NOMO-1 treated with DMSO at 0.1 percent for 48 hours (cell line): ENCODE measurements at regions not wholly inside any gene's neighbourhood (a gene's known extent, or its start where the extent isn't known, plus 50 kb on each side); places are given as distances from the start of the nearest gene placed in this dataset.
"Not testable (repeated sequence)": the region's sequence is repeated elsewhere in the genome, so short reads cannot be mapped to it uniquely, and the experiment has no call there.

ENCODE experiments used
- DNase-seq: peaks from one replicate; lab custom pipeline; 2025; ENCODE audit not compliant: unreplicated experiment; lab: John Stamatoyannopoulos, UW

DNA sequence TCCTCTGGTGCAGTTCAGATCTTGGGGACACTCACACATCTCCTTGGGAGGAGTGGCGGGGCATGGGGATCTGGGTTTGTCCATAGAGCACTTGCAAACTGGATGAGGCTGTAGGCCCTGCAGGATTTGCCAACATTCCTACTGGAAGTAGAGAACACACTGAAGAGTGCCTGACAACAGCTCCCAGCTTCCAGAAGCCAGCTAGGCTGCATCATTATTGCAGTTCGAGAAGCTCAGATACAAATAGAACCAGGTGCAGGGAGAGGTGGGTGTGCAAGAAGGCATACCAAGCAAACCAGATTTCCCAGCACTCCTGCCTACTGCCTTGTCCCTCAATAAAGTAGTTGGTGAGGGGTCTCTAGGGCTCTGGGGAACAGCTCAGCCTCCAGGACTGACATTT, 52.5 kb downstream of the RHOB start:
- DNase-seq = no peak

DNA sequence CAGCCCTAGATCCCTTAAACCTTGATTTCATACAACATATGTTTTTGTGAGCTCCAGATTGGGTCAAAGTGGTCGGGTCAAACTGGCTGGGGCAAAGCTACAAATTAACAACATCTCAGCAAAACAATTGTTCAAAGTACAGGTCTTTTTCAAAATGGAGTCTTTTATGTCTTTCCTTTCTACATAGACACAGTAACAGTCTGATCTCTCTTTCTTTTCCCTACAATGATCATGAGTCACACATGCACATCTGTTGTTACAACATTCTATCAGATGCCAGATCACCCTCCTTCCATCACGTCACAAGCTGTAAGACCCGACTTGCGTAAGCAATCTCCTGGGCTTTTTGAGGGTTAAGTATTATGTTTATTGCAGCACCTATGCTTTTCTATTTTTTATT, 55.1 kb downstream of the RHOB start:
- peak; percentile 88 for DNase-seq

GRCh38 chr2:20502496-20502895, 55.6 kb downstream of the RHOB start:
- not testable (repeated sequence) for DNase-seq

DNA sequence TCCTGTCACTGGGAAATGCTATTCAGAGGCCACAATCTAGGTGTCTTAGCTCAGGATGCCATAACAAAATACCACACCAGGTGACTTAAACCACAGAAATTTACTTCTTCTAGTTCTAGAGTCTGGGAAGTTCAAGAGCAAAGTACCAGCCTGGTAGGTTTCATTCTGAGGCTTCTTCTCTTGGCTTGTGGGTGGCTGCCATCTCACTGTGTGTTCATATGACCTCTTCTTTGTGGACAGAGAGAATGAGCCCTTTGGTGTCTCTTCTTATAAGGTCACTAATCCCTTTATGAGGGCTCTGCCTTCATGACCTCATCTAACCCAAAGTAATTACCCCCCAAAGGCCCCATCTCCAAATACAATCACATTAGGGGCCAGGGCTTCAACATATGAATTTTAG, 57.3 kb downstream of the RHOB start:
- DNase-seq = no peak

- no peak for DNase-seq
These were observed 59.4 kb downstream of the RHOB start for GRCh38 chr2:20506201-20506685.

DNA sequence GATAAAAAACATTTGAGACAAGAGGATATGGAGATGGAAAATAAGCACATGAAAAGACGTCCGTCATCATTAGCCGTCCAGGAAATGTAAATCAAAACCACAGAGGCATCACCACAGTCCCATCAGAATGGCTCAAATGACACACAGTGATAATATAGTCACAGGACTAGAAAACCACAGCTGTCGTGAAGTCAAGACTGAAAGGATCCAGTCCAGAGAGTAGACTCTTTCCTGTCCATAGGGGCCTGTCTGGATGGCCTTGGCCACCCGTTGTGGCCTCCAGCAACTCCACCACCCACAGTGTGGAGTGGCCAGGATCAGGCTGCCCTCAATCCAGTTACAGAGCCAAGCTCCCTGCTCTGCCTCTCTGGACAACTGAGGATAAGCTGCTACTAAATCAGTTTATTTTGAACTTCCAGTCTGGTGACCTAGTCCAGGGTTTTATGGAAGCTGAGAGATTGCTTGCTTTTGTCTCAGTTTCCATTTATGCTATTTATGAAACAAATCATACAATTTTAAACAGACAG, 60.4 kb downstream of the RHOB start:
- DNase-seq = no peak

DNA sequence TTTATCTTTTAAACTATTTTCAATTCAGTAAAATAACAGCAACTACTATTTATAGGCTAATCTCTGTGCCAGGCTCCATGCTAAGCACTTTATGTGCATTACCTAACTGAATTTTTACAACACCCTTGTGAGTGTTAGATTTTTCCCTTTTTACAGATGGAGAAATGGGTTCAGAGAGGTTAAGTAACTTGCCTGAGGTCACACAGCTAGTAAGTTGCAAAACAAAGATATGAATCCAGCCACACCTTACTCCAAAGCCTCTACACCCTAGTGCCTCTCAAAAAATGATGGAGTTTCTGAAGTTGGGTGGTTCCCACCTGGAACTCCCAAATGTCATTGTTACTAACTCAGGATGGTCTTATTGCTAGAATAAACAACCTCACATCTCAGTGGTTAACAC, 60.8 kb downstream of the RHOB start:
- no peak for DNase-seq

GRCh38 chr2:20509301-20509769, 62.5 kb downstream of the RHOB start:
- no peak for DNase-seq

GRCh38 chr2:20509770-20510490, 63.1 kb downstream of the RHOB start:
- no peak for DNase-seq

DNA sequence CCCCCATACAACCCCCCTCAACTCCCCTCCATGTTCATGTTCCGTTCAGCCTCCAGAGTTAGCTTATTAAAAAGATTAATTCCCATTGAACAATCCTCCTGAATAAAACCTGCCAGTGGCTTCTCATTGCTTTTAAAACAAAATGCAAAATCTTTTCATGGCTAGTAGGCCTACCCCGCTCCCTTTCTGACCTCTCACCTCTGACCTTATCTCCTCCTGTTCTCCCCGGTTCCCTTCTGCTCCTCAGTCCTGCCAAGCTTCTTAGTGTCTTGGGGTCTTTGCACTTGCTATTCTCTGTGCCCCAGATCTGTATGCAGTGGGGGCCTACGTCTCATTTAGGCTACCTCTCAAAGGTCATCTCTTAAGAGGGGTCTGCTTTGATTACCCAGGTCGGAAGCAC, 64.3 kb downstream of the RHOB start:
- no peak for DNase-seq

DNA sequence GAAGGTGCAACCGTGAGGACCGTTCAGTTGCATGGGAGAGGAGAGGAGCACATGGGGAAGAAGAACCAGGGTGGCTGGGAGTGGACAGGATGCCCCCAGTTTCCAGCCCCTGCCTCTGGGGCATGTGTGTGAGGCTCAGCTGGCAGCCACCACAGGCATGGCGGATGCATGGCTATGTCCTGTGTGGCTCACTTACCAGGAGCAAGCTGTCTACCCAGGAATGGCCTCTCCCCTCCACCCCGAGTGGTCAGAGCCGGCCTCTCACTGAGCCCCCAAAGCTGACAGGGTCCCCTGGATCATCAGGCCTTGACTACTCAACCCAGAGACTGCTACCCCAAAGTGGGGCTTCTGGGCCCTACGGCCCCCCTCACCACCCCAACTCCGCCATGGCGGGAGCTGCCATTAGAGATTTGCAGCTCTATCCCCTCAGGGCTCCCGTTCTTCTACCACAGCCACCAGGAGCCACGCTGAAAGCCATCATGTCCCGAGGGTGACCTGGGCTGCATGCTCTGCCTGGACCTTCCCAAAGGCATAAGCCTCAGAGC, 65.3 kb downstream of the RHOB start:
- no peak for DNase-seq

- DNase-seq = no peak
These were observed 67.1 kb downstream of the RHOB start for GRCh38 chr2:20513946-20514345.

- DNase-seq = no peak
These were observed 67.9 kb downstream of the RHOB start for GRCh38 chr2:20514596-20515269.

- no peak for DNase-seq
These were observed 68.7 kb downstream of the RHOB start for GRCh38 chr2:20515290-20516220.

DNA sequence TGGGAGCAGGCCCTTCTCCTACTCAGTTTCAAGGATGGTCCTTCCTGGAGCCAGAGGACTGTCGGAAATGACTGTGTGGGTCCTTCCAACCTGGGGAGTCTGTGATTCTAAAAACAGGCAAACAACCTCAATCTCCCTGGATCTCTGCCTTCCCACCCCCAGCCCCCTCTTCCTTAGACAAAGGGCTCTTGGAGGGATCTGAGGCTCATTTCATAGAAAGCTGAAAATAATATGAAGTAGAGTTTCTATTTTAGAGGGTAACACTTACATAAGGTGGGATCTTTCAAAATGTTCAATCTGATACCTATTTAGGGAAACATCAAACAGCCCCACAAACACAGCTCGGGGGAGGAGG, 69.4 kb downstream of the RHOB start:
- no peak for DNase-seq

GRCh38 chr2:20516646-20517341, 69.9 kb downstream of the RHOB start:
- DNase-seq = no peak

- no peak for DNase-seq
These were observed 72.4 kb downstream of the RHOB start for GRCh38 chr2:20519309-20519708.

GRCh38 chr2:20520128-20520527, 73.3 kb downstream of the RHOB start:
- no peak for DNase-seq

DNA sequence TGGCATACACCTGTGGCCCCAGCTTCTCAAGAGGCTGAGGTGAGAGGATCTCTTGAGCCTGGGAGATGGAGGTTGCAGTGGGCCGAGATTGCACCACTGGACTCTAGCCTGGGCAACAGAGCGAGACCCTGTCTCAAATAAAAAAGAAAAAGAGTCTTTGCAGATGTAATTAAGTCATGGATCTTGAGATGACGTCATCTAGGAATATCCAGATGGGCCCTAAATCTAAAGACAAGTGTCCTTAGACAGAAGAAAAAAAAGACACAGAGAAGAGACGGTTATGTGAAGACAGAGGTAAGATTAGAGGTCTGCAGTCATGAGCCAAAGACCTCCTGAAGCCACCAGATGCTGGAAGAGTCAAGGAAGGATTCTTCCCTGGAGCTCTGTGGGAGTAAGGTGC, 74.3 kb downstream of the RHOB start:
- no peak for DNase-seq

DNA sequence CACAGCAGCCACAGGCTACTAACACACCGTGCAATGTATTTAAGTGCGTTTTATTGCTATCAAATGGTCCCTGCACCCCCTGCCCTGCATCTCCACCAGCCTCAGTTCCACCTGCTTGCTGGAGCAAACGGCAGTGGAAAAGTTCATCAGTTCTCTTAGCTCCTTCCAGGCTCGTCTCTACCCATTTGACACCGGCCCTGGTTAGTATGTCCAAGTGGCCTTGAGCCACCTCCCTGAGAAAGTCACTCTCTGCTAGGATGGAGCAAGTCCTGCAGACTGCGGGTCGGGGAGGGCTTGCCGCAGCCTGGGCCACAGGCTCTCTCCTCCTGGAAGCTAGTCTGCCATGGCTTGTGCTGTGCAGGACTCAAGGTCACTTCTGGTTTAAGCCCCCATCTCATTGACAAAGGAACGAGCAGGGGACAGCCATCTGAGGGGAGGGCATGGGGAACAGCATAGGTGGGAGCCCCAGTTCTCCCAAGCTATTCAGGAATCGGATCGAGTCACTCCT, 74.9 kb downstream of the RHOB start:
- no peak for DNase-seq
